ENCODE measurements at regions not wholly inside any gene's neighbourhood (a gene's known extent, or its start where the extent isn't known, plus 50 kb on each side); places are given as distances from the start of the nearest gene placed in this dataset.
"Not testable (repeated sequence)": the region's sequence is repeated elsewhere in the genome, so short reads cannot be mapped to it uniquely, and the experiment has no call there.

- DNase-seq: peak; percentile 10
- H3K27ac ChIP-seq; intact Hi-C loops (cut with DNase I; ENCODE audit: low total_unique reads); H3K27me3 ChIP-seq (replicated peaks in 1 of 7); H3K4me1 ChIP-seq; H3K9me3 ChIP-seq; H3K36me3 ChIP-seq; H3K4me3 ChIP-seq: not testable (repeated sequence)
- WGBS, 5 donors: 73 to 86% (median 79%) methylated on average over 3 to 4 of the region's 7 CpGs; no CpG with 5 or more reads in 1 of the 5 donors
Observed at GRCh38 chr22:11131178-11131577, 4396.8 kb upstream of the OR11H1 start.
